Keratinocyte (primary cell): ENCODE measurements at regions not wholly inside any gene's neighbourhood (a gene's known extent, or its start where the extent isn't known, plus 50 kb on each side); places are given as distances from the start of the nearest gene placed in this dataset.

Experiments
- DNase-seq: peaks from one replicate; pipeline ENCODE4 v3.0.0-alpha.2; 2011; ENCODE audit warnings: low read depth, missing footprints, low spot score
- FAIRE-seq: peaks from 2 replicates; lab custom pipeline; 2011; peaks lifted over from hg19 to GRCh38; lab: Jason Lieb, UNC
- H2AFZ ChIP-seq: 2 replicates; pipeline ENCODE4 v1.6.0; 2012; ENCODE audit warnings: low read length, control low read depth, inconsistent platforms; ENCODE audit not compliant: control insufficient read depth
- H3K27ac ChIP-seq: 2 replicates; pipeline ENCODE4 v1.5.1; 2011; ENCODE audit warnings: low read length; ENCODE audit not compliant: control insufficient read depth, insufficient read depth
- H3K27me3 ChIP-seq: 3 replicates; pipeline ENCODE4 v1.6.0; 2011; ENCODE audit warnings: low read length; ENCODE audit not compliant: control insufficient read depth, insufficient read depth; ENCODE audit errors: extremely low read depth
- H3K36me3 ChIP-seq, 2 experiments: 2 replicates in 1 of 2; 3 replicates in 1 of 2; pipeline ENCODE4 v1.5.1; 2011; ENCODE audit warnings: low read length in 2 of 2, mild to moderate bottlenecking in 1 of 2; ENCODE audit not compliant: control insufficient read depth in 2 of 2, insufficient read depth in 2 of 2; ENCODE audit errors: extremely low read depth in 1 of 2
- H3K4me1 ChIP-seq: 3 replicates; pipeline ENCODE4 v1.5.1; 2011; ENCODE audit warnings: low read length; ENCODE audit not compliant: control insufficient read depth, insufficient read depth; ENCODE audit errors: extremely low read depth
- H3K4me2 ChIP-seq: 3 replicates; pipeline ENCODE4 v1.6.0; 2011; ENCODE audit warnings: low read depth, low read length; ENCODE audit not compliant: control insufficient read depth, insufficient read depth; ENCODE audit errors: extremely low read depth
- H3K4me3 ChIP-seq, 3 experiments: fragments of 200-600 bp in 1 of 3; sonication (generic) in 1 of 3; 2 replicates in 2 of 3; 3 replicates in 1 of 3; pipeline ENCODE4 v1.5.1; 2011 to 2016; ENCODE audit warnings: low read length in 3 of 3, mild to moderate bottlenecking in 3 of 3, control low read depth in 2 of 3, inconsistent platforms in 1 of 3, low read depth in 1 of 3, mixed read lengths in 1 of 3, mixed run types in 1 of 3, moderate library complexity in 1 of 3; ENCODE audit not compliant: control insufficient read depth in 2 of 3, insufficient read depth in 2 of 3; ENCODE audit errors: extremely low read depth in 1 of 3
- H3K79me2 ChIP-seq: 2 replicates; pipeline ENCODE4 v1.6.0; 2012; ENCODE audit warnings: low read length; ENCODE audit not compliant: control insufficient read depth, insufficient read depth
- H3K9ac ChIP-seq: 3 replicates; pipeline ENCODE4 v1.6.0; 2011; ENCODE audit warnings: low read length; ENCODE audit not compliant: control insufficient read depth, insufficient read depth; ENCODE audit errors: extremely low read depth
- H3K9me1 ChIP-seq: 3 replicates; pipeline ENCODE4 v1.6.0; 2011; ENCODE audit warnings: low read length; ENCODE audit not compliant: control insufficient read depth, insufficient read depth; ENCODE audit errors: extremely low read depth
- H3K9me3 ChIP-seq: 2 replicates; pipeline ENCODE4 v1.5.1; 2012; ENCODE audit warnings: low read depth, low read length; ENCODE audit not compliant: control insufficient read depth
- H4K20me1 ChIP-seq: 3 replicates; pipeline ENCODE4 v1.6.0; 2011; ENCODE audit warnings: low read length; ENCODE audit not compliant: control insufficient read depth, insufficient read depth; ENCODE audit errors: extremely low read depth
- EZH2 ChIP-seq: IDR thresholded peaks from one replicate; pipeline ENCODE4 v1.6.1; 2012; ENCODE audit warnings: inconsistent platforms, mild to moderate bottlenecking, low read length, moderate library complexity
- dilution Hi-C: fragments of 300-500 bp; cut with MboI; formaldehyde crosslinking; loops from one replicate; pipeline ENCODE4 v1.7.0; 2020; ENCODE audit warnings: low sequenced_read_pairs; ENCODE audit not compliant: extremely low pct_ligation_motif_present
- TF ChIP-seq, protein P1 (sequence below), 3 experiments: IDR thresholded peaks in 1 of 3; conservative IDR thresholded peaks in 1 of 3; optimal IDR thresholded peaks in 1 of 3; 2 replicates in 2 of 3; 3 replicates in 1 of 3; pipeline versions ENCODE3 to v1.5.1; 2011; ENCODE audit warnings: low read length in 3 of 3, mild to moderate bottlenecking in 3 of 3, moderate library complexity in 2 of 3, control low read depth in 1 of 3, inconsistent platforms in 1 of 3; ENCODE audit not compliant: insufficient read depth in 2 of 3; ENCODE audit errors: extremely low read depth in 1 of 3

DNA sequence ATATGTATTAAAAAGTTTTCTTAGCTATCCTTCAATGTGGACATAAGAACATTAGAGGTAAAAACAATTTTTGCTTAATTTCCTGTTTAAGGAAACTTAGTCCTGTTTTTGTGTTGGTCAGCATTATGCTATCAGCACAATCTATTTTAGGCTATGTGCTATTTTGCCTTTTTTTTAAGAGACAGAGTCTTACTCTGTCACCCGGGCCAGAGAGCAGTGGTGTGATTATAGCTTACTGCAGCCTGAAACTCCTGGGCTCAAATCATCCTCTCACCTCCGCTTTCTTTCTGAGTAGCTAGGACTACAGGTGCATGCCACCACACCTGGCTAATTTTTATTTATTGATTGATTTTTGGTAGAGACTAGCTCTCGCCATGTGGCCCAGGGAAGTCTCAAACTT is 199.1 kb upstream of the TMPRSS15 start:
- Histone ChIP-seq H3K9ac (no peak overlapping the region), H3K4me2 (no peak overlapping the region), H4K20me1 (no peaks in the 10 kb centered on the region), H3K27ac (no peak overlapping the region), H3K9me3 (no peaks in the 10 kb centered on the region), H3K36me3 (no peaks in the 10 kb centered on the region), H3K4me1 (no peaks in the 10 kb centered on the region), H3K27me3 (no peaks in the 10 kb centered on the region), H3K79me2 (no peaks in the 10 kb centered on the region), H3K9me1 (no peaks in the 10 kb centered on the region), H2AFZ (no peak overlapping the region), H3K4me3 (no peak overlapping the region)
- FAIRE-seq: no peak
- TF ChIP-seq, protein P1, sequence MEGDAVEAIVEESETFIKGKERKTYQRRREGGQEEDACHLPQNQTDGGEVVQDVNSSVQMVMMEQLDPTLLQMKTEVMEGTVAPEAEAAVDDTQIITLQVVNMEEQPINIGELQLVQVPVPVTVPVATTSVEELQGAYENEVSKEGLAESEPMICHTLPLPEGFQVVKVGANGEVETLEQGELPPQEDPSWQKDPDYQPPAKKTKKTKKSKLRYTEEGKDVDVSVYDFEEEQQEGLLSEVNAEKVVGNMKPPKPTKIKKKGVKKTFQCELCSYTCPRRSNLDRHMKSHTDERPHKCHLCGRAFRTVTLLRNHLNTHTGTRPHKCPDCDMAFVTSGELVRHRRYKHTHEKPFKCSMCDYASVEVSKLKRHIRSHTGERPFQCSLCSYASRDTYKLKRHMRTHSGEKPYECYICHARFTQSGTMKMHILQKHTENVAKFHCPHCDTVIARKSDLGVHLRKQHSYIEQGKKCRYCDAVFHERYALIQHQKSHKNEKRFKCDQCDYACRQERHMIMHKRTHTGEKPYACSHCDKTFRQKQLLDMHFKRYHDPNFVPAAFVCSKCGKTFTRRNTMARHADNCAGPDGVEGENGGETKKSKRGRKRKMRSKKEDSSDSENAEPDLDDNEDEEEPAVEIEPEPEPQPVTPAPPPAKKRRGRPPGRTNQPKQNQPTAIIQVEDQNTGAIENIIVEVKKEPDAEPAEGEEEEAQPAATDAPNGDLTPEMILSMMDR (optimal IDR thresholded peaks at IDR 0.05 in 1 of 3, IDR thresholded peaks at IDR 0.05 in 1 of 3, conservative IDR thresholded peaks at IDR 0.05 in 1 of 3; ENCODE audit: extremely low read depth in 1 of 3, insufficient read depth in 2 of 3, low read length in 3 of 3): no peak
- TF ChIP-seq EZH2: no peak
- DNase-seq: no peak
- dilution Hi-C loops: no loop called here

DNA sequence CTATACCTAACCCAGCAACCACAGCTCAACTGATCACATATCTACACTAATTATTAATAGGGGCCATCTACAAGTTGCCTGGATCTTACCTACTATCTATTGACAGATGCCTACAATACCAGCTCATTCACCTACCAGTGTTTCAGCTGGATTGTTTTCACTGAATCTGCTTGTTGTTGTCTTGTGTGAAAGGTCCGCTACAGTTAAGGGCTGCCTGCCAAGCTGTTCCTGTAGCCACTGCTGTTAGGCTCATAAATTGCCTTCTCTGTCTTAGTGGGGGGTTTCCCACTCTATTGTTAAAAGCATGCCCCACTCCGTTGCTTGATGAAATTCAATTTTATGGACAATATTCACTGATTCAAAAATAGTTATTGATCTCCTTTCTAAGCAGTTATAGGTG is 199.7 kb upstream of the TMPRSS15 start:
- FAIRE-seq: no peak

More for the DNA sequence above, 199.7 kb upstream of the TMPRSS15 start:
- H3K4me1 ChIP-seq: no peaks in the 10 kb centered on the region
- no peaks in the 10 kb centered on the region for H3K27me3 ChIP-seq
- H2AFZ ChIP-seq: no peak overlapping the region
- H3K4me3 ChIP-seq: no peak overlapping the region
- H3K9me1 ChIP-seq: no peaks in the 10 kb centered on the region
- no peaks in the 10 kb centered on the region for H3K9me3 ChIP-seq
- DNase-seq: no peak
- H4K20me1 ChIP-seq: no peaks in the 10 kb centered on the region
- H3K9ac ChIP-seq: no peak overlapping the region
- dilution Hi-C loops: no loop called here
- H3K36me3 ChIP-seq: no peaks in the 10 kb centered on the region
- no peak overlapping the region for H3K4me2 ChIP-seq
- no peak for TF ChIP-seq EZH2
- TF ChIP-seq, protein P1 (optimal IDR thresholded peaks at IDR 0.05 in 1 of 3, IDR thresholded peaks at IDR 0.05 in 1 of 3, conservative IDR thresholded peaks at IDR 0.05 in 1 of 3; ENCODE audit: extremely low read depth in 1 of 3, insufficient read depth in 2 of 3, low read length in 3 of 3): no peak
- H3K27ac ChIP-seq: no peak overlapping the region
- no peaks in the 10 kb centered on the region for H3K79me2 ChIP-seq
